ENCODE measurements at regions not wholly inside any gene's neighbourhood (a gene's known extent, or its start where the extent isn't known, plus 50 kb on each side); places are given as distances from the start of the nearest gene placed in this dataset.
A peak's percentile ranks its signal among the peaks of the same experiment; 100 is the strongest.
"Not testable (repeated sequence)": the region's sequence is repeated elsewhere in the genome, so short reads cannot be mapped to it uniquely, and the experiment has no call there.

DNA sequence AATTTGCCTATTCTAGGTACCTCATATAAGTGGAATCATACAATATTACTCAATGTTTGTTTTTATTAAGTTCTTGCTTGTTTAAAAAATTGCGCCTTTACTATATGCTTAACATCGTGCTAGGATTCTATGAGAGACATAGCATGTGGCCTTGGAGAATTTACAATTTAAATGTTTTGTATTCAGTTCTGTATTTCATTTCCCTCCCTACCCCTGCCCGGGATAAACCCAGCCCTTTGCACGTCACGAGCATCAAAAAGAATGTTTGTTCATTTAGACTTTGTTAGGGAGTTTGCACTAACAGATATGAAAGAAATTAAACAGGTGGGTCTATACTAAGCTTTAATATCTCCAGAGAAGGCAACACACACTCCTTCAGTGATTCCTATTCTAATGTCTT is 75.7 kb downstream of the C18orf54 start:
- DNase-seq (ENCODE audit: low read depth, low spot score), result no peak
- no peak overlapping the region for H3K4me3 ChIP-seq (ENCODE audit: low read length)

DNA sequence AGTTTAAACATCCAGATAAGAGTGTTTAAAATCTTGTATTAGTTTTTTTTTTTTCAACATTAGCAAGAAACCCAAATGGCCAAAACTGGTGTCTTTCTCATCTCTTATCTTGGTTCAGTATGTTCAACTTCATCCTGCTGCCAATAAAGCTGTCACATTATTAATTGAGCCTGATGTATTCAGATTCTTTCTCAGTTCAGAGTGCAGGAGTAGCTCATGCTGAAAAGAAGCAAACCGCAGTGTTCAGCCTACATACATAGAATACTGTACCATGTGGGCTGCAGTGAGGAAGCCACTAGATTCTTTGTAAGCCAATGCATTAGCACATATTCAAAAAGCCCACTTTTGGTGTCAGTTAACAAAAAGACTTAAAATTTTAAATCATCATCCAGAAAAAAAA is 76.2 kb downstream of the C18orf54 start:
- no peak for DNase-seq (ENCODE audit: low read depth, low spot score)
- H3K4me3 ChIP-seq (ENCODE audit: low read length), result no peak overlapping the region

DNA sequence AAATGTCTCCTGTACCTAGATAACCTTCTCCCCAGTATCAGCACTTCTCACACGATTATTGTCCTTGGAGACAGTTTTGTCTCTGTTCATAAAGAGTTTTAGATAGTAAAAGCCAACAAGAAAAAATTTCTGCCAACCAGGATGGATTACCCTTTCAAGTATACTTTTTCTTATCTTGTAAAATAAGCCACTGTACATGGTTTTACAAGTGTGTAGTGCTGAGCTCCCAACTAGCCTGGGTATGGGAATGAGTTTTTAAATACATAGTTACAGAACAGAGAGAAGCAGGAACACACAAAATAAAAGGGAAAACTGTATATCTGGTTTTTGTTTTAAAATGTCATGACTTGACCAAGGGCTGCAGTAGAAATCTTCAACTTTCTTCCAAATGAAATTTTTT is 76.7 kb downstream of the C18orf54 start:
- no peak overlapping the region for H3K4me3 ChIP-seq (ENCODE audit: low read length)
- no peak for DNase-seq (ENCODE audit: low read depth, low spot score)

DNA sequence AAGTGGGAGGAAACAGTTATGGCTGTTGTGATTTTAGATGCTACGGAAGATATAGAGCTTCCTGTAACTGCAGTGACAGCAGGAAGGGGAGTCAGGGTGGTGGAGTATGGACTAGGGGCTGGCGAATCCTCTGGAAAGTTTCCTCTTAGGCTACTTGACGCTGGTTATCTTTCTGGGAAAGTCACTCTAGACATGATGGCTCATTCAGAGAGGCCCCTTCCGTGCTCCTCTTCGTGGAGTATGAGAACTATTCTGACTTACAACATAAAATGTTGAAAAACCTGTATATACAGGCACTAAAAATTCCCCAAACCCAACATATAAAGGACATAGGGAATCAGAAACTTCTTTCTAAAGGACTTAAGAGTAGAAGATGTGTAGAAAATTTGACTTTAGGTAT is 78.8 kb downstream of the C18orf54 start:
- no peak for DNase-seq (ENCODE audit: low read depth, low spot score)
- no peak overlapping the region for H3K4me3 ChIP-seq (ENCODE audit: low read length)

DNA sequence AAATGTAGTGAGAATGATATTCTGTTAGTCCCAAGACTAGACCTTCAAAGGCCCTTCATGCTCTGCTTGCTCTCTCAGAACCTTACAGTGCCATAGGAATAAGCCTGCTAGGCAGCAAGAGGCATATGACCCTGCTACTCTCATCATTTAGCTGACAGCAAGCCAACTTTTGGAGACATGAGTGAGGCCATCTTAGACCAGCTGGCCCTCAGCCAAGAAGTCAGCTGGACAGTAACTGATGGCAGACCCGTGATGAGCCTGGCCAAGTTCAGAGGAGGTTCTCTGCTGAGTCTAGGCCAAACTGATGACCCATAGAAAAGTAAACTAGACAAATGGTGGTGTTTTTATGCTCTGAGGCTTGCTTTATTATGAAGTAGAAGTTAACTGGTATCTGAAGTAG is 82.6 kb downstream of the C18orf54 start:
- DNase-seq (ENCODE audit: low read depth, low spot score), result no peak
- no peak overlapping the region for H3K4me3 ChIP-seq (ENCODE audit: low read length)

DNA sequence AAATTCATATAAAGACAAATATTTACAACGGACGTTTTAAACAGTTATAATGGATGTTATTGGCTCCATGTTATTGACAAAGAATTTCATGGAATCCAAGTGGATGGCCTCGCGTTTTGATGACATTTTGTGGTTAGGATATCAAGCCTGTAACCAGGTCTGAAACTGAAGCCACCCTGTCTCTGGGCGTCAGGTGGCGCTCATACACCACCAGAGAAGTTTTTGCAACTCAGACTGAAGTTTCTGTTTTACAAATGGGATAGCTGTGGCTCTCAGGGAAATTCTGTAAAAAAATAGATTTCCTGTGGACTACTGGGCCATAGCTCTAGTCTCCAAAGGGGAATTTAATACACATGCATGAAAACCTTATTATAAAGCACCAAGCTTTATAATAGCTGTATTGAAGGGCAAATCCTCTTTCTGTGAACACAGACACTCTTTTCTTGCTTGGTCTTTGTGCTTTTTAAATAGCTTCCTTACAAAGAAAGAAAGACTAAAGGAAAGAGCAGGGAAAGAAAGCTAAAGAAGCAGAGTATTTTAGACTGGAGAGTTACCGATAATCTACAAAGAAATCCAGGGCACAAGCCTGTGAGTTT is 86.7 kb downstream of the C18orf54 start:
- DNase-seq (ENCODE audit: low read depth, low spot score), result peak; percentile 39
- H3K4me3 ChIP-seq (ENCODE audit: low read length), result no peak overlapping the region

DNA sequence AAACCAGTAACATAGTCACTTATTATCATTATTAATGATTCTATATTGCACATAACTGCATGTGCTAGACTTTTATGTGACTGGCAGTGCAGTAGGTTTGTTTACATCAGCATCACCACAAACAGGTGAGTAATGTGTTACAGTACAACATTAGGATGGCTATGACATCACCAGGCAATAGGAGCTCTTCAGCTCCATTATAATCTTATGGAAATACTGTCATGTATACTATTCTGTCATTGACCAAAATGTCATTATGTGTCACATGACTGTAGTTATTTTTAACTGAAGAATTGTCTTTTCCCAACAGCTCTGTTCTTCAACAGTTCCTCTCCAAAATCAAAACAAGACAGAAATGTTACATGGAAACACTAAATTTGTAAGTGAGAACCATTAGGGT is 96.3 kb downstream of the C18orf54 start:
- H3K4me3 ChIP-seq (ENCODE audit: low read length), result no peak overlapping the region
- no peak for DNase-seq (ENCODE audit: low read depth, low spot score)

DNA sequence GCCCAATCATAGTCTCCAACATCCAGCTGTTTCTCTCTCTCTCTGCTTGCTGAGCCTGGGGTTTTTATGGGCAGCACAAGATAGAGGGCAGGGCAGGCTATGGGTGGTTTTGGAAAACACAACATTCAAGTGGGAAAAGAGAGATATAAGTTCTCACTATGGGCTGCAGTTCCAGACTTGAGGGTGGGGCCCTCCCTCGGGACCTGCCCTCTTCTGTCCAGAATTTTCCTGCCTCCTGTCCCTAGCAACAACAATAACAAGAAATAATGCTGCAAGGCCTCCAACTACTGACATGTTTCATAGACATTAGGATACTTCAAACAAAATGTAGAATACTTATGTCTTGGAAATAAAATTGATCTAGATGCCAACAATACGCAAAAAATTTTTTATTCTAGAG is 107.8 kb downstream of the C18orf54 start:
- H3K4me3 ChIP-seq (ENCODE audit: low read length), result no peak overlapping the region
- no peak for DNase-seq (ENCODE audit: low read depth, low spot score)

DNA sequence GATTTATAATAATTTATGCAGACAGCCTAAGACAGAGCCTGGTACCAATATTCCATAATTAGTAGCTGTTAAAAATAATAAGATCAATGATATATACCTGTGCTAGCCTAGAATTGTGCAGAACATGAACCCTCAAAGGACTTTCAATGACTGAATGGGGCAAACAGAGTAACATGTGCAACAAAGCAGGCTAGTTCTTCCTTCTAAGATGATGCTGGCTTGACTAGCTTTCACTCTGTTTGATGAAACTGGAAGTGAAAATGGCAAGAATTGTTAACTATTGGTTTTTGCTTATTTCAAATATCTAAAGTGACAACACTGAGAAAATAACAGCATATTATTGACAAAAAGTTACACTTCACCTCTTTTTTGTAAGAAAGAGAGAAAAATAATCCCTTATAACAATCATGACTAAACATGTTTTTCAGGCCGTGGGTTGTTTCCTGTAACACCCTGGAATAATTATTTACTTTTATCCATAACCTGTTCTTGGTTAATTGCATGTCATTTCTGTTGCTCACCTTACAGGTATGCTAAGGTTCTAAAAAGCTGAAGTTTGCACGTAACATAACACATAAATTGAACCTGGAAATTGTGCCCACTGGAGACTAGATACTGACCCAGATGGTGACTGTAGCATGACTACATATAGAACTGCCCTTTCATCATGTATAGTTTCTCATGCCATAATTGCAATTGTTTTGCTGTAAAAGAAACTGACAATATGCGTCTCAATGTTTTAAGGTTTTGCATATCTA is 108.7 kb downstream of the C18orf54 start:
- no peak overlapping the region for H3K4me3 ChIP-seq (ENCODE audit: low read length)
- no peak for DNase-seq (ENCODE audit: low read depth, low spot score)

DNA sequence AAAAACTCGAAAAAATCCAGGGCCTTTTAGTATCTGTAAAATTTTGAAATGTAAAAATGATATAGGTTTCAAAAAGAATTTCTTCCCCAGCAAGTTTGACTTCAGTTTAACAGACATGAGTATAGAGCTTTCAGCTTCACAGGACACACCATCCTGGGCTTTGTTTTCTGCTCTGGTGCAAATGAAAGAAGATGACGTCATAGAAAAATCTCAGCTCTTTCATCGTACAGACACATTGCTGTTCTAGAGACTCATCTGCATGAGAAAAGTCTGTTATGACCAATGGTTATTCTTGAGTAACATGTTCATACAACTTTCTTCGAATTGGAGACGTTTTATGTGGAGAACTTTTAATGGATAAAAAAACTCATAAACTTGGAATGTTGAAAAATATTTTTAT is 111.7 kb upstream of the DYNAP start:
- no peak overlapping the region for H3K4me3 ChIP-seq (ENCODE audit: low read length)
- no peak for DNase-seq (ENCODE audit: low read depth, low spot score)

DNA sequence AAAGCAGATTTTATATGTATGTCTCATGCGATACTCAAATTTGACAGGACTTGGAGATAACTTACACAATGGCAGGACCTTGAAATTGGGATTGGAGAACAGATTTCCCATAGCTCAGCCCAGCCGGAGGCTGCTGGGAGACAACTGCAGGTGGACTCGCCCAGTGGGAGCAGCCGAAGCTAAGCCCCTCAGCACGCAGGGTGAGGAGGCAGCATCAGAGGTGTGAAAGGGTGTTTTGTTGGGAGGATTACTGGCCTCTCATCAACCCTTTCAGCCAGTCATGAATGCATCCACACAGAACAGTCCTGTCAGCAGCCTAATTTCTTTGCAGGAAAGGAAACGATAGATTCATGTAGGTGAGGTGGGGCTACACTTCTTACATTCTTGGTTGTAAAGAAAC is 110.4 kb upstream of the DYNAP start:
- H3K4me3 ChIP-seq (ENCODE audit: low read length), result no peak overlapping the region
- no peak for DNase-seq (ENCODE audit: low read depth, low spot score)

DNA sequence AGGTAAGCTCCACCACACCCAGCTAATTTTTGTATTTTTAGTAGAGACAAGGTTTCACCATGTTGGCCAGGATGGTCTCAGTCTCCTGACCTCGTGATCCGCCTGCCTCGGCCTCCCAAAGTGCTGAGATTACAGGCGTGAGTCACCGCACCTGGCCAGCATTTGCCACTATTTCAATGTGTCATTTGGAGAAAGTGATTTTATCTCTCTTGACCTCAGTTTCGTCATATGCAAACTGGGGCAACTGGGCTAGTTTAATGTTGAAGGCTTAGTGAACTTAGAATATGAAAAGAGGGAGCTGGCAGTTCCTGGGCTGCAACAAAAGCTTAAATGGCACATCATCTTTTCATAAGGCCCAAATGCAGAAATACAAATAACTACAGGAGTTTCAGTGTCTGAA is 88.6 kb upstream of the DYNAP start:
- H3K4me3 ChIP-seq (ENCODE audit: low read length); DNase-seq (ENCODE audit: low read depth, low spot score): not testable (repeated sequence)

DNA sequence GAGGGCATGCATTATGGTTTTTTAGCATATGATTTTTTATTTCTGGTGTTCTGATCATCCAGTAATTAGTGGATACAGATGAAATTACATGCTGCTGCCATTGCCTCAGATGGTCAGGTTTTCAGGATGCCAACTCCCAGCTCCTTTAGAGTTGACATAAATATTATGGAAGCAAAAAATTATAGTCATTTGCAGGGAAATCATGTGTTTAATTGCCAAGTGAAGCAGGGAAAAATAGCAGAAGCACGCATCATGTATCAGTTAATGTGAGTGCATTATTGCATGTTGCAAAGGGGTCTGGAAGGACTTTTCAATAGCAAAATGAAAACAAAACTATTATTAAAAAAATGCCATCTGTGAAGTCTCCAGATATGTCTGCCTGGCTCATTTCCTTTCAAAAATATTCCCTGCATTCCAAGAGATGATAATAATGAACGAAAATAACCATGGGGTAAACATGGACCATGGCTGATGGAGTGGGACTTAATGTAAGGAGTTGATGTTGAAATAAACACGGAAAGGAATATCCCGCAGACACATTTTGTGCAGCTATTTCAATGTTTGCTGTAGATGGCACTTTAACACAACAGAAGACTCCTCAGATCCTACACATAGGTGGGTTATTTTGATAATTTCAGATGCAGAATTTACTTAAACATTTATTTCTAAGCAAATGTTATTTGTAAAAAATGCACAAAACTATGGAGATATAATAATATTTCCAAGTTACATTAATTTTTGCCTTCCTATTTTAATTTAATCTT is 87.7 kb upstream of the DYNAP start:
- no peak for DNase-seq (ENCODE audit: low read depth, low spot score)
- no peak overlapping the region for H3K4me3 ChIP-seq (ENCODE audit: low read length)

DNA sequence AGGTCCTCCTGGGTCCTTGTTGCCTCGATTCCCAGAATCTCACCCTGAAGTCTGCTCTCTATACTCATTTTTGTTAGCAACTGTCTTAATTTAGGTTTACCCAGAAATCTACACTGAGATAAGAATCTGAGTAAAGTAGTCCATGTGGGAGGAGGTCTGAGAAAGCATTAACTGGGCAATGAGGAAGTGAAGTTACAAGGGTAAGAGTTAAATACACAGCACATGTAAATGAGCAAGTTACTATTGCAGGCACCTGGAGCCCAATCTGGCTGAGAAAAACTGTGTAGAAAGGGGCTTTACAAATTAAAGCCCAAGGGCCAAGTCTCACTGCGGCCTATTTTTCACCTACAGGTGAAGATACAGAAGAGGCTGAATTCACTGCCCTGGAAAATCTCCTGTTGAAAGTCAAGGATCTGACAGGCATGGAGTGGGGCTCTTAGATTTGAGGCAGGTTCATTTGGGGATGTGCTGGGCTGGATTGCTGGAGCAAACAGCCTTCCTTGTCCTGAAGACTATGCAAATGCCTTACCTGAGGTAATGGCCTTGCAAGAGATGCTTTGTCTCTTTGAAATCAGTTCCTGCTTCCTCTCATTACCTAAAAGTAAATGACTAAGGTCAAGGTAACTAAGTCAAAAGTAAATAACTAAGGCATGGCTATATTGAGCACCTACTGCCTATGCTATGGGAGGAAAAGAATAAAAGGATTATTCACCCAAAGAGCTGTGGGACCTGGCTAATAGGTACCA is 84.4 kb upstream of the DYNAP start:
- DNase-seq (ENCODE audit: low read depth, low spot score), result no peak
- H3K4me3 ChIP-seq (ENCODE audit: low read length), result no peak overlapping the region

DNA sequence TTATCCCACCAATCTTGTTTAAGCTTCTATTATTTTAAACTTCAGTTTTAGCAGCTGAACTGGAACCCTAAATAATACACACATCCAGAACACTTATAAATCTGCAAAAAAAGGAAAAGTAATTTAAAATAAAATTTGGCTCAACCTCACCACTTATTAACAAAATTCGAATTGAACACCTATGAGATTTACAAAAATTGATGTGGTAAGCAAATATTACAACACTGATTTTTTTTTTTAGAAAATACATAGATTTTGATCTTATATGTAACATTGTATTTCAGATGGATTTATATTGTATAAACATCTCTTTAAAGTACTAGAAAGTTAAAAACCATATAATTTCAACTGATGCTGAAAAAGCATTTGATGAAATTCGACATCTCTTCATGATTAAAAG is 81.3 kb upstream of the DYNAP start:
- no peak overlapping the region for H3K4me3 ChIP-seq (ENCODE audit: low read length)

DNA sequence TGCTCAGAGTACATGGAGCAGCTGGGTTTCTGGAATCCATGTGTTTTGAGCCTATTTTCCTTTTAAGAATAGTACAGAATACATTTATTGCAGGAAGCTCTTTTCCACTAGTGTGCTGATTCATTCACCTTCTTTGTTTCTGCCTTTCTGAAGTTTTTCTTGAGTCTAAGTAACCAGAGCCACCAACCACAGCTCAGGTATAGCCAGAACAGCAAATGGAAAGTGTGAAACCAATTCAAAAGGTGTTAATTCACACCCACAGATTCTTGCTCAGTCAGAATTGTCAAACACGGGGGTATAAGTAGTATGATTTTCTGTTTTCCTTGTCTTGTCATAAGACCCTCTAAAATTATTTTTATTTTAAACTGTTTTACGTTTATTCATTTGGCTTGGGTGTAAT is 75.9 kb upstream of the DYNAP start:
- H3K4me3 ChIP-seq (ENCODE audit: low read length), result no peak overlapping the region
- no peak for DNase-seq (ENCODE audit: low read depth, low spot score)

More for the DNA sequence above, 81.3 kb upstream of the DYNAP start:
- no peak for DNase-seq (ENCODE audit: low read depth, low spot score)

DNA sequence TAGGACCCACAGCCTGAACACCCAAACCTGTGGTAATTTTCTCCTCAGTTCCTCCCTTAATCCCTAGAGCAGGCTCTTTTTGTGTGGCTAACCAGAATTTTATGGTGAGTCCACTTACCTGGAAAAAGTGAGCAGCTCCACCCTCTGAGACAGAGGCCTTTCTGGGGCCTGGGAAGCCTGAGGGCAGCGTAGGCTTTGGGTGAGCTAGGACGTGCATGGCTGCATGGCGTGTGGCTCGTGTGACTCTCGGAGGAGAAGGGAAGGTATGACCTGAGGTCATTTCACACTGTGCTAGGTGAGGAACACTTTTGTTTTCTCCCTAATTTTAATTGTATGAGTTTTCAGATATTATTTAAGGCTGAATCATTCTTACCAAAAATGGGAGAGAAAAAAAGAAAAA is 73.5 kb upstream of the DYNAP start:
- H3K4me3 ChIP-seq (ENCODE audit: low read length), result no peak overlapping the region
- DNase-seq (ENCODE audit: low read depth, low spot score), result no peak

DNA sequence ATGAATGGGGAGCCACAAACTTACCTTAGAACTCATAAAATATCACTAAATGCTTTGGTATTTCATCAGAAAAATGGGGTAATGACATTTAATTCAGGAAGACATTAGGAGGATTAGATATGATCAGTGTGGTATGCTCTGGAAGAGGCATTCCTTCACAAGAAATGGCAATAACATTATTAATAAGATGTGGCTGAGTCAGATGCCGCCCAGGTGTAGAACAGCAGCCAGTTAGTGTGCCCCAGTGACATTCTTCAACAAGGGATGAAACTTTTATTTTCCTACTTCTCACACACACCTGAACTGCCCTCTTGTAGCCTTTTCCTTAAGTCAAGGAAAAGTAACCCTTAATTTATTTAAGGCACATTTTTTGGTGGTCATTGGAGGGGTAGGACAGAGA is 69.2 kb upstream of the DYNAP start:
- H3K4me3 ChIP-seq (ENCODE audit: low read length), result no peak overlapping the region
- no peak for DNase-seq (ENCODE audit: low read depth, low spot score)

DNA sequence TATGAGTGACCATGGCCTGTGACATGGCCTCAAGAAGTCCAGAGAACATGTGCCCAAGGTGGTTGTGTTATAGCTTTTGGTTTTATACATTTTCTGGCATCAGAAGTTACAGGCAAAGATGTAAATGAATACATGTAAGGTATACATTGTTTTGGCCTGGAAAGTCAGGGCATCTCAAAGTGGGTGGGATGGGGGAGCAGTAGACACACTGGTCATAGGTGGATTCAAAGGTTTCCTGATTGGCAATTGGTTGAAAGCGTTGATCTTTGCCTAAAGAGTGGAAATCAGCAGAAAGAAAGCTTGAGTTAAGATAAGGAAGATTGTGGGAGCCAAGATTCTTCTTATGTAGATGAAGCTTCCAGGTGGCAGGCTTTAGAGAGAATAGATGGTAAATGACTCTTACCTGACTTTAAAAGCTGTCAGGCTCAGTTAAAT is 62.1 kb upstream of the DYNAP start:
- no peak for DNase-seq (ENCODE audit: low read depth, low spot score)
- no peak overlapping the region for H3K4me3 ChIP-seq (ENCODE audit: low read length)

DNA sequence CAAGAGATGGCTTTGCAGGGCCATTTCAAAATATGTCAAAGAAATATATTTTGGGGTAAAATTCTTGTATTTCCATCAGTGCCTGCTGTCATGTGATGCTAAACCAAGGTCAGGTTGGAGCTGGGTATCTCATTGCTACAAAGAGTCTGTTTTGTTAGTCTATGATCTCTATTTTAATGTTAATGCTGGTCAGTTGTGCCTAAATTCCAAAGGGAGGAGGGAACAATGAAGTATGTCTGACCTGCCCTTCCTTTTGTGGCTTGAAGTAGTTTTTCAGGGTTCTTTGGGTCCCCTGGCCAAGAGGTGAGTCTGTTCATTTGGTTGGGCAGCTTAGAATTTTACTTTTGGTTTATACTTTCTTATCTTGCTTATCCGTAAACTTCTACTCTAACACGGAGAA is 61.6 kb upstream of the DYNAP start:
- no peak for DNase-seq (ENCODE audit: low read depth, low spot score)
- H3K4me3 ChIP-seq (ENCODE audit: low read length), result no peak overlapping the region
